ENCODE measurements at regions not wholly inside any gene's neighbourhood (a gene's known extent, or its start where the extent isn't known, plus 50 kb on each side); places are given as distances from the start of the nearest gene placed in this dataset.

DNA sequence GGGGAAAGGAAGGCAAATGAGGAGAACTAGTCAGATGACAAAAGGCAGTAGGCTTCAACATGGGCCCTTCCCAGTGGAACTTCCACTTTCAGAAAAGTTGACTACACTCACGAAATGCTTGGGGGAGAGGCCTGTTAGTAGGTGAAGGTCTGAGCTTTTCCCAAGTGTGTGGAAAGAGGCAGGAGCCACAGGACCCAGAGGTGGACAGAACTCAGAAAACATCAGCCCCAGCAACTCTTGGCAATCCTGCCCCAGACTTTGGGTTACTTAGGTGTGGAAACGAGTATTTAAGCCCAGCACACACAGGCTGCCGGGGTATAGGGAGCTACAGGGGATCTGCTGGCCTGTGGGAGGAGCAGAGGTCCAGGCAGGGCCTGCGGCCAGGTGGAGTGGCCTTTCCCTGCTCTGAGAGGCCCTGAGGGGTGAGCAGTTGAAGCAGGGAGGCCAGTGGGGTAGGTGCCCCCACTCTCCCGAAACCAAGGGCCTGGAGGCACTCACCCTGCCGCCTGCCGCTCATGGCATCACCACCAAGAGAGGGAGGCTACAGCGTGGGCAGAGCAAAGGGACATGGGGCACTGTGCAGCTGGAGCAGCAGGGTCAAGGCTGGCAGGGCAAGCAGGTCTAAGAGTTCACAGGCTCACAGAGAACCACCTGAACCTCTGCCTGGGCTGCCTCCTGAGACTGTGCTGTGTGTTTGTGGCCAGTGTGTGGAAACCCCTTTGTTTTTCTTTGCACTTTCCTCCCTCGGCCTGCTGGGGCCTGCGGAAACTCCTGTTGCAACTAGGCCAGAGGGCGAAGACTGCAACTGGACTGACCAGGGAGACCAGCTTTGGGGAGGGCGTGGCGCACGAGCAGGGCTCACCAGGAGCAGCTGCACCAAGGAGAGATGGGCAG lies 130.7 kb upstream of the SERTAD2 start:
- ChIA-PET POLR2A (no interaction called here), CTCF (no interaction called here)
- H3K9me3 ChIP-seq (ENCODE audit: control insufficient read depth in 2 of 3, low read length in 3 of 3): no peaks in the 10 kb centered on the region
- H3K27me3 ChIP-seq (ENCODE audit: control insufficient read depth in 2 of 2, insufficient read depth in 2 of 2, low read length in 2 of 2): no peaks in the 10 kb centered on the region
- Mint-ChIP-seq H3K36me3 (no peaks in the 10 kb centered on the region), H3K4me3 (no peak overlapping the region), H3K4me1 (peaks cover 0 to 5% (median 0%) of the 10 kb centered on the region in 7 donors), H3K27ac (peak overlapping the region in 1 of 9 donors; percentile 55), H3K9me3 (peaks cover 0 to 3% (median 0%) of the 10 kb centered on the region in 11 donors), H3K27me3 (peaks cover 0 to 5% (median 0%) of the 10 kb centered on the region in 5 donors)
- H3K4me3 ChIP-seq (ENCODE audit: low read length): no peak overlapping the region
- no peak overlapping the region for H3K27ac ChIP-seq (ENCODE audit: low read depth, low read length)
- H3K4me1 ChIP-seq (ENCODE audit: control insufficient read depth in 2 of 2, insufficient read depth in 2 of 2, low read length in 2 of 2): no peaks in the 10 kb centered on the region
- intact Hi-C loops (cut with micrococcal nuclease): no loop called here
- H3K36me3 ChIP-seq (ENCODE audit: control insufficient read depth in 2 of 3, insufficient read depth in 3 of 3, low read length in 3 of 3): no peaks in the 10 kb centered on the region
- no peak for DNase-seq
- no peak for ATAC-seq

DNA sequence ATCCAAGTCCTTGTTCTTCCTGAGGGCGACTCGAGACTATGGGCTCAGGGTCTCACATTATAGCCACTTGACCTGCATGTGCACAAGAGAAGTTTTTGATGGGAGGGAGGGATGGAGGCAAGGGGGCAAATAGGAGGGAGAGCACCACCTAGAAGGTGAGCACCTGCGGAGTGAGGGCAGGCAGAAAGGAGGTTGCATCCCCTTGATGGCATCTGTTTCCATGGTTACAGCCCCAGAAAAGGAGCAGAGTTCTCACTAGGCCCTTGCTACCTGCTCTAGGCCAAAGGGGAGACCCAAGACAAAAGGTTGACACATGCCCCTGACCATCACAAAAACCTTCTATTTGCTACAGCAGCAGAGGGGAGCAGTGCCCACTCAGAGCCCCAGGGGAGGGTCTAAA lies 131.5 kb upstream of the SERTAD2 start:
- Mint-ChIP-seq H3K27me3 (peaks cover 0 to 5% (median 0%) of the 10 kb centered on the region in 5 donors), H3K36me3 (no peaks in the 10 kb centered on the region), H3K9me3 (peaks cover 0 to 3% (median 0%) of the 10 kb centered on the region in 11 donors), H3K4me3 (no peak overlapping the region), H3K4me1 (peaks cover 0 to 4% (median 0%) of the 10 kb centered on the region in 7 donors), H3K27ac (peak overlapping the region in 1 of 9 donors; percentile 65)
- Histone ChIP-seq H3K4me3 (ENCODE audit: low read length) (no peak overlapping the region), H3K36me3 (ENCODE audit: control insufficient read depth in 2 of 3, insufficient read depth in 3 of 3, low read length in 3 of 3) (no peaks in the 10 kb centered on the region), H3K4me1 (ENCODE audit: control insufficient read depth in 2 of 2, insufficient read depth in 2 of 2, low read length in 2 of 2) (no peaks in the 10 kb centered on the region), H3K27ac (ENCODE audit: low read depth, low read length) (no peak overlapping the region), H3K9me3 (ENCODE audit: control insufficient read depth in 2 of 3, low read length in 3 of 3) (no peaks in the 10 kb centered on the region), H3K27me3 (ENCODE audit: control insufficient read depth in 2 of 2, insufficient read depth in 2 of 2, low read length in 2 of 2) (no peaks in the 10 kb centered on the region)
- ATAC-seq (no peak), DNase-seq (no peak)
- intact Hi-C loops (cut with micrococcal nuclease): no loop called here
- ChIA-PET POLR2A (no interaction called here), CTCF (no interaction called here)

DNA sequence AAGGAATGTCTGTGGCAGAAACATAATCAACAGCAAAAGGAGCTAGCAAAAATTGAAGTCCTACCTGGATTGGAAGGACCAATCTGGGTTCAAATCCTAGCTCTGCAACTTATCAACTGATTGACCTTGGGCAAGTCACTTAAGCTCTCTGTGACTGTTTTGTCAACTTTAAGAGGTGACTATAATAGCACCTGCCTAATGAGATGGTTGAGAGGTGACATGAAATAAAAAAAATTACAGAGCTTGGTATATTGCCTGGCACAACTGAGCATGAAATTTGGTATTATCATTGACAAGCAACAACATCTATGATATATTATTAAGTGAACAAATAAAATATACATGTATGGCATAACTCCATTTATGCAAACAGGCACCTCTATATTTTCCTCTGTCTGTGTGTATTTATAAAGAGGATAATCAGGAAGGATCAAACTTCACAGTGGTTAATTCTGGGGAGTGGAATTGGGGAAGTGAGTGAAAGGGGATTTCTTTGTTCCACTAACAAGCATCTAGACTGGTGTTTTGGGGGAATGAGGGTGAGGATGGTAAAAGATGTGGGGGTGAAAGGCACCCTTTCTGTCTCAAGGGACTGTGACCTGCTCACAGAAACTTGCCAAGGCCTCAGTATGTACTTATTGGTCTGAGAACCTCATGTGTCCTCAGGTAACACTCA lies 132.8 kb upstream of the SERTAD2 start:
- POLR2A ChIA-PET: interaction anchor here (0.6 to 0.8 kb wide), 2 partner anchors 10 to 131 kb away, joined by 3 read pairs; no protein-coding TSS in a partner anchor
- intact Hi-C loops (cut with micrococcal nuclease): no loop called here
- peaks cover 0 to 4% (median 0%) of the 10 kb centered on the region in 7 donors for H3K4me1 Mint-ChIP-seq
- ATAC-seq (peak; percentile 32), DNase-seq (no peak)
- H3K27me3 ChIP-seq (ENCODE audit: control insufficient read depth in 2 of 2, insufficient read depth in 2 of 2, low read length in 2 of 2): no peaks in the 10 kb centered on the region
- H3K27ac ChIP-seq (ENCODE audit: low read depth, low read length): no peak overlapping the region
- H3K36me3 Mint-ChIP-seq: no peaks in the 10 kb centered on the region
- peaks cover 0 to 5% (median 0%) of the 10 kb centered on the region in 5 donors for H3K27me3 Mint-ChIP-seq
- no peaks in the 10 kb centered on the region for H3K9me3 ChIP-seq (ENCODE audit: control insufficient read depth in 2 of 3, low read length in 3 of 3)
- H3K9me3 Mint-ChIP-seq: peaks cover 0 to 3% (median 0%) of the 10 kb centered on the region in 11 donors
- H3K36me3 ChIP-seq (ENCODE audit: control insufficient read depth in 2 of 3, insufficient read depth in 3 of 3, low read length in 3 of 3): no peaks in the 10 kb centered on the region
- H3K4me1 ChIP-seq (ENCODE audit: control insufficient read depth in 2 of 2, insufficient read depth in 2 of 2, low read length in 2 of 2): no peaks in the 10 kb centered on the region
- CTCF ChIA-PET: interaction anchor here (0.6 to 1.0 kb wide), 2 partner anchors 31 to 73 kb away, joined by 3 to 4 read pairs; no protein-coding TSS in a partner anchor
- no peak overlapping the region for H3K27ac Mint-ChIP-seq
- no peak overlapping the region for H3K4me3 ChIP-seq (ENCODE audit: low read length)
- no peak overlapping the region for H3K4me3 Mint-ChIP-seq

DNA sequence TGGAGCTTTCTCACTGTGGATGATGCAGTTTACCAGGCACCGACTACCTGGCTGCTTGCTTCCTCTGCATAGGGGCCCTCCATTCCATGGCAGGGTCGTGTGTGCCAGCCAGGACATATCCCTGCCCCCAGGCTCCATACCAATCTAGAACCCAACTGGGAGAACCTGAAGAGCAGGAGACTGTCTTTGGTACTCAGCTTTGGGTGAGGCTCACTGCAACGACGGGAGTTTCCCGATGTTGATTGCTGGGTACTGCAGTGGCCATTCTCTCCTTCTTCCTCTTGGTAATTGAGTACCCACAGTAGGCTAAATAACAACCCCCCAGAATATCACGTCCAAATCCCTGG lies 133.3 kb upstream of the SERTAD2 start:
- no peak overlapping the region for H3K27ac ChIP-seq (ENCODE audit: low read depth, low read length)
- no peak overlapping the region for H3K4me3 ChIP-seq (ENCODE audit: low read length)
- no peaks in the 10 kb centered on the region for H3K4me1 ChIP-seq (ENCODE audit: control insufficient read depth in 2 of 2, insufficient read depth in 2 of 2, low read length in 2 of 2)
- Mint-ChIP-seq H3K27ac (no peak overlapping the region), H3K36me3 (no peaks in the 10 kb centered on the region), H3K9me3 (peaks cover 0 to 3% (median 0%) of the 10 kb centered on the region in 11 donors), H3K27me3 (peaks cover 0 to 5% (median 0%) of the 10 kb centered on the region in 5 donors), H3K4me3 (no peak overlapping the region), H3K4me1 (peaks cover 0 to 4% (median 0%) of the 10 kb centered on the region in 7 donors)
- ChIA-PET POLR2A (interaction anchor here (0.6 kb wide), 1 partner anchor 11 kb away, joined by 3 read pairs; no protein-coding TSS in a partner anchor), CTCF (no interaction called here)
- intact Hi-C loops (cut with micrococcal nuclease): no loop called here
- no peaks in the 10 kb centered on the region for H3K9me3 ChIP-seq (ENCODE audit: control insufficient read depth in 2 of 3, low read length in 3 of 3)
- H3K27me3 ChIP-seq (ENCODE audit: control insufficient read depth in 2 of 2, insufficient read depth in 2 of 2, low read length in 2 of 2): no peaks in the 10 kb centered on the region
- DNase-seq (no peak), ATAC-seq (no peak)
- H3K36me3 ChIP-seq (ENCODE audit: control insufficient read depth in 2 of 3, insufficient read depth in 3 of 3, low read length in 3 of 3): no peaks in the 10 kb centered on the region

DNA sequence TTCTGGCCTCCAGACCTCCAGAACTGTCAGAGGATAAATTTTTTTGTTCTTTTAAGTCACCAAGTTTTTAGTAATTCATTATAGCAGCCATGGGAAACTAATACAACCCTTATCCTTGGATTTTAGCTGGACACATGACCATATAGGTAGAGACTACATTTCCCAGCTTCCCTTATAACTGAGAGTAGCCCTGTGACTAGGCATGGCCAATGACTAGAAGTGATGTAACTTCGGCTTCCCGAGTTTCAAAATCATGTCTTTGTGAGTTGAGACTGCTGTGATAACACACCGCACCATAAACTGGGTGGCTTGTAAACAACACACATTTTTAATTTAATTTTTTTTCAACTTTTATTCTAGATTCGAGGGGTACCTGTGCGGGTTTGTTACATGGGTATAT lies 134.0 kb upstream of the SERTAD2 start:
- CTCF ChIA-PET: no interaction called here
- H3K4me3 ChIP-seq (ENCODE audit: low read length): no peak overlapping the region
- ATAC-seq: peak; percentile 66

DNA sequence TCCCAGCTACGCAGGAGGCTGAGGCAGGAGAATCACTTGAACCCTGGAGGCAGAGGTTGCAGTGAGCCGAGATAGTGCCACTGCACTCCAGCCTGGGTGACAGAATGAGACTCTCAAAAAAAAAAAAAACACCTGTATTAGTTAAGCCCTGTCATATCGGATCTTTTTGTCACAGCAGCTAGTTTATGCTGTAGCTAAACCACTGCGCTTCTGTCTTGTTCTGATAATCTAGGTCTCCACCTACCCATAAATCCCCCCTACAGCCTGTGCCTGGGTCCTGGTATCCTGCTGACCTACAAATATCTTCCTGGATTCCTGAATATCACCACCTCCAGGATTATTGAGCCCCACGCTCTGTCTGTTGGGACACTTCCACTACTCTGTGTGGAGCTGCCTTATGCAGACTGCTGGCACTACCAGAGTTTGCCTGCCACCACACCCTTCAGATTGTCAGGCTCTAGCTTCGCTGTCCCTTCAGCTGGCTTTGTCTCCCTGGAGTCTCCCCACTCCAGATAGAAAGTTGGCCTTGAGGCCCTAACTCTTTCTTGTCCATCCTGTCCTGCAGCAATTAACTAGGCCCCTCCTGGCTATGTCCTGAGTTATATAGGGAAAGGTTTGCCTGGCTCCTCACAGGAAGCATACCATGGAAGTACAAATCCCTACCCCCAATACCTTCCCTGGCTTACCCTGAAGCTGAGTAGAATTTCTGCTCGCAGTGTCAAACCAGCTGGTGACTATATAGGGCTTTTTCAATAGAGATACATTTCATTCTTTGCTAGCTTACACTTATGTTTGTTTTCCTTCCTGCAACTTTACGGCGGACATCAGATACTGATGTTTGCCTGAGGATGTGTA lies 136.0 kb upstream of the SERTAD2 start:
- no peak overlapping the region for H3K27ac Mint-ChIP-seq
- H3K9me3 Mint-ChIP-seq: peaks cover 0 to 2% (median 0%) of the 10 kb centered on the region in 11 donors
- Histone ChIP-seq H3K36me3 (ENCODE audit: control insufficient read depth in 2 of 3, insufficient read depth in 3 of 3, low read length in 3 of 3) (no peaks in the 10 kb centered on the region), H3K9me3 (ENCODE audit: control insufficient read depth in 2 of 3, low read length in 3 of 3) (no peaks in the 10 kb centered on the region), H3K27me3 (ENCODE audit: control insufficient read depth in 2 of 2, insufficient read depth in 2 of 2, low read length in 2 of 2) (no peaks in the 10 kb centered on the region), H3K27ac (ENCODE audit: low read depth, low read length) (no peak overlapping the region), H3K4me1 (ENCODE audit: control insufficient read depth in 2 of 2, insufficient read depth in 2 of 2, low read length in 2 of 2) (no peaks in the 10 kb centered on the region), H3K4me3 (ENCODE audit: low read length) (no peak overlapping the region)
- ChIA-PET POLR2A (interaction anchor here (0.7 kb wide), 1 partner anchor 23 kb away, joined by 3 read pairs; no protein-coding TSS in a partner anchor), CTCF (interaction anchor here (0.7 to 1.0 kb wide), 2 partner anchors 12 to 302 kb away, joined by 3 read pairs; no protein-coding TSS in a partner anchor)
- peaks cover 0 to 14% (median 0%) of the 10 kb centered on the region in 5 donors for H3K27me3 Mint-ChIP-seq
- ATAC-seq (no peak), DNase-seq (no peak)
- intact Hi-C loops (cut with micrococcal nuclease): no loop called here
- H3K4me1 Mint-ChIP-seq: peaks cover 0 to 4% (median 0%) of the 10 kb centered on the region in 7 donors
- H3K36me3 Mint-ChIP-seq: no peaks in the 10 kb centered on the region
- no peak overlapping the region for H3K4me3 Mint-ChIP-seq

More for the DNA sequence above, 134.0 kb upstream of the SERTAD2 start:
- Mint-ChIP-seq H3K9me3 (peaks cover 0 to 3% (median 0%) of the 10 kb centered on the region in 11 donors), H3K36me3 (no peaks in the 10 kb centered on the region), H3K27me3 (peaks cover 0 to 5% (median 0%) of the 10 kb centered on the region in 5 donors), H3K27ac (no peak overlapping the region), H3K4me1 (peaks cover 0 to 4% (median 0%) of the 10 kb centered on the region in 7 donors), H3K4me3 (no peak overlapping the region)
- no peaks in the 10 kb centered on the region for H3K4me1 ChIP-seq (ENCODE audit: control insufficient read depth in 2 of 2, insufficient read depth in 2 of 2, low read length in 2 of 2)
- POLR2A ChIA-PET: no interaction called here
- intact Hi-C loops (cut with micrococcal nuclease): no loop called here
- no peaks in the 10 kb centered on the region for H3K9me3 ChIP-seq (ENCODE audit: control insufficient read depth in 2 of 3, low read length in 3 of 3)
- no peak for DNase-seq
- no peak overlapping the region for H3K27ac ChIP-seq (ENCODE audit: low read depth, low read length)
- no peaks in the 10 kb centered on the region for H3K27me3 ChIP-seq (ENCODE audit: control insufficient read depth in 2 of 2, insufficient read depth in 2 of 2, low read length in 2 of 2)
- no peaks in the 10 kb centered on the region for H3K36me3 ChIP-seq (ENCODE audit: control insufficient read depth in 2 of 3, insufficient read depth in 3 of 3, low read length in 3 of 3)

Measured in naive thymus-derived CD4-positive, alpha-beta T cell (primary cell).